GM12892 (cell line): ENCODE measurements at regions not wholly inside any gene's neighbourhood (a gene's known extent, or its start where the extent isn't known, plus 50 kb on each side); places are given as distances from the start of the nearest gene placed in this dataset.

ENCODE experiments used
- POLR2A ChIP-seq: IDR thresholded peaks from 2 replicates; pipeline ENCODE4 v1.6.1; 2011; ENCODE audit warnings: low read depth, low read length, control low read depth
- POLR2AphosphoS5 ChIP-seq: IDR thresholded peaks from 2 replicates; pipeline ENCODE4 v1.6.1; 2011; ENCODE audit warnings: low read depth, low read length, control low read depth
- TAF1 ChIP-seq: IDR thresholded peaks from 2 replicates; pipeline ENCODE4 v1.6.1; 2011; ENCODE audit warnings: low read depth, mild to moderate bottlenecking, control low read depth, low read length, borderline replicate concordance

- no peak for TF ChIP-seq POLR2A
- TF ChIP-seq POLR2AphosphoS5 = no peak
- TF ChIP-seq TAF1 = no peak
Measured at GRCh38 chr20:60921022-60921622, 330.9 kb upstream of the CDH4 start.
